Neuronal stem cell (in vitro differentiated cells): ENCODE measurements at regions not wholly inside any gene's neighbourhood (a gene's known extent, or its start where the extent isn't known, plus 50 kb on each side); places are given as distances from the start of the nearest gene placed in this dataset.
"Not testable (repeated sequence)": the region's sequence is repeated elsewhere in the genome, so short reads cannot be mapped to it uniquely, and the experiment has no call there.

Experiments used
- DNase-seq: peaks from one replicate; pipeline ENCODE4 v3.0.0-alpha.2; 2013; ENCODE audit warnings: low spot score
- H2AFZ ChIP-seq: one replicate; pipeline ENCODE4 v1.6.1; 2013; ENCODE audit warnings: mild to moderate bottlenecking, low read length, inconsistent platforms
- H2AK5ac ChIP-seq: 2 replicates; pipeline ENCODE4 v1.6.1; 2013; ENCODE audit warnings: low read depth, mild to moderate bottlenecking, inconsistent platforms, low read length, moderate library complexity, mixed read lengths
- H2BK120ac ChIP-seq: 2 replicates; pipeline ENCODE4 v1.6.1; 2013; ENCODE audit warnings: low read depth, mild to moderate bottlenecking, inconsistent platforms, low read length, moderate library complexity, mixed read lengths
- H2BK12ac ChIP-seq: one replicate; pipeline ENCODE4 v1.6.1; 2013; ENCODE audit warnings: low read length, inconsistent platforms
- H2BK15ac ChIP-seq: 2 replicates; pipeline ENCODE4 v1.6.1; 2013; ENCODE audit warnings: mild to moderate bottlenecking, low read length, inconsistent platforms, mixed read lengths
- H2BK5ac ChIP-seq: one replicate; pipeline ENCODE4 v1.6.1; 2013; ENCODE audit warnings: inconsistent platforms, mild to moderate bottlenecking, low read length, moderate library complexity
- H3K14ac ChIP-seq: one replicate; pipeline ENCODE4 v1.6.1; 2013; ENCODE audit warnings: low read length, inconsistent platforms
- H3K18ac ChIP-seq: 2 replicates; pipeline ENCODE4 v1.6.1; 2013; ENCODE audit warnings: low read length, inconsistent platforms
- H3K23ac ChIP-seq: 2 replicates; pipeline ENCODE4 v1.6.1; 2013; ENCODE audit warnings: low read depth, mild to moderate bottlenecking, mixed read lengths, low read length, inconsistent platforms; ENCODE audit not compliant: poor library complexity
- H3K27ac ChIP-seq: replicated peaks from 3 replicates; pipeline ENCODE4 v1.5.1; 2013; ENCODE audit warnings: low read length, inconsistent platforms
- H3K27me3 ChIP-seq, 3 experiments: 2 replicates each; pipeline ENCODE4 v1.6.1; 2013; ENCODE audit warnings: low read length in 3 of 3, mild to moderate bottlenecking in 2 of 3, inconsistent platforms in 1 of 3, low read depth in 1 of 3, mixed read lengths in 1 of 3, moderate library complexity in 1 of 3; ENCODE audit not compliant: control insufficient read depth in 3 of 3, insufficient read depth in 3 of 3
- H3K36me3 ChIP-seq, 2 donors: replicated peaks in 1 of 2; 2 replicates each; pipeline ENCODE4 v1.6.1; 2013; ENCODE audit warnings: low read length in 2 of 2; ENCODE audit not compliant: control insufficient read depth in 2 of 2, insufficient read depth in 2 of 2
- H3K4ac ChIP-seq: 2 replicates; pipeline ENCODE4 v1.6.1; 2013; ENCODE audit warnings: inconsistent platforms, mild to moderate bottlenecking, low read length, moderate library complexity
- H3K4me1 ChIP-seq, 2 donors: 1 replicate in 1 of 2; 2 replicates in 1 of 2; pipeline ENCODE4 v1.6.1; 2013; ENCODE audit warnings: low read length in 2 of 2, low read depth in 1 of 2; ENCODE audit not compliant: control insufficient read depth in 2 of 2, insufficient read depth in 1 of 2
- H3K4me2 ChIP-seq: one replicate; pipeline ENCODE4 v1.6.1; 2013; ENCODE audit warnings: mild to moderate bottlenecking, low read length, inconsistent platforms; ENCODE audit not compliant: insufficient read depth, poor library complexity, severe bottlenecking
- H3K4me3 ChIP-seq, 2 donors: 2 replicates each; pipeline ENCODE4 v1.5.1; 2013; ENCODE audit warnings: low read length in 2 of 2, mild to moderate bottlenecking in 2 of 2, inconsistent platforms in 1 of 2, moderate library complexity in 1 of 2
- H3K79me1 ChIP-seq: one replicate; pipeline ENCODE4 v1.6.1; 2013; ENCODE audit warnings: low read depth, mild to moderate bottlenecking, inconsistent platforms, low read length, moderate library complexity
- H3K9ac ChIP-seq: one replicate; pipeline ENCODE4 v1.6.1; 2013; ENCODE audit warnings: mild to moderate bottlenecking, low read depth, low read length, inconsistent platforms; ENCODE audit not compliant: poor library complexity
- H3K9me3 ChIP-seq, 2 donors: replicated peaks in 1 of 2; 2 replicates each; pipeline versions ENCODE3 to v1.6.1; 2013; ENCODE audit warnings: low read length in 2 of 2, mild to moderate bottlenecking in 2 of 2, inconsistent platforms in 1 of 2, low read depth in 1 of 2, mixed read lengths in 1 of 2, moderate library complexity in 1 of 2; ENCODE audit not compliant: control insufficient read depth in 2 of 2, insufficient read depth in 1 of 2
- H4K8ac ChIP-seq: one replicate; pipeline ENCODE4 v1.6.1; 2013; ENCODE audit warnings: low read depth, mild to moderate bottlenecking, inconsistent platforms, low read length, moderate library complexity
- H4K91ac ChIP-seq: one replicate; pipeline ENCODE4 v1.6.1; 2013; ENCODE audit warnings: low read length, low read depth, mild to moderate bottlenecking, inconsistent platforms; ENCODE audit not compliant: poor library complexity
- WGBS, 2 donors: extraction: QIAGEN DNeasy Blood & Tissue Kit; methylation state at CpG; one replicate each; pipeline ENCODE4 v1.1.7; 2013; ENCODE audit warnings: missing lambda C conversion rate in 2 of 2, mixed read lengths in 1 of 2; ENCODE audit not compliant: insufficient read length in 2 of 2, insufficient replicate concordance in 1 of 2; ENCODE audit errors: extremely low coverage in 2 of 2; 5-methylcytosine and 5-hydroxymethylcytosine counted together

DNA sequence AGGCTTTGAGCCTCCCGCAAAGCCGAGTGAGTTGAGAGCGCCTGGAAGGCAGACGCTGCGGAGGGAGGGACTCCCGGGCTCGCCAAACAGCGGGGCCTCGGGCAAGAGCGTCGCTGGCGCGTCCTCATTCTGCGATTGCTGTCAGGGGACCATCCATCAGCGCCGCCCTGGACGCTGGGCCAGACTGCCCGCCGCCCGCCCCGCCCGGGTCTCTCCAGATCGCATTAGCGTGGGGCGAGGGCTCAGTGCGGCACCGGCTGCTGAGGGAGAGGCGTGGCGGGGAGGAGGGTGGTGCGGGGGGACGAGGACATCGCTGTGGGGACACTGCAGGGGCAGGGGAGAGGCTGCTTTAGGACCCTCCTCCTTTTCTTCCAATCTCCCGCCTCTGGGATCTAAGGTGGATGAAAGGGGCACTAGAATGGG lies 957.2 kb upstream of the DEFB115 start:
- not testable (repeated sequence) for H3K27ac ChIP-seq, H2BK12ac ChIP-seq

DNA sequence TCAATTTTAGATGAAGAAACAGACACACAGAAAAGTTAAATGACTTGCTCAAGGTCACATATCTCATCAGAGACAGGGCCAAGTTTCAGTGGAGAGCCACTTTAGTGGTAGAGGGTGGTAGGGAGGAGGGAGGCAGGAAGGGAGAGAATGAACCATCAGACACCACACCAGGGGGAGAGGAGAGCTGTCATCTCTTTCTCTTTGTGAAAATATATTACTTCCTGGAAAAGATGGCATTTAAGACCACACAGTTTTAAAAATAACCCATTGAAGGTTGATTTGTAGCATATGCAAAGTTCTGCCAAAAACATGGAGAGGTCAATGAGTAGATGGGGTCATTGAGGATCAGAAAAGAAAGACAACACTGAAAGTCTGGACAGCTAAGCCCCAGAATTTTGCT lies 954.7 kb upstream of the DEFB115 start:
- H3K4me1 ChIP-seq, H3K9ac ChIP-seq, H4K91ac ChIP-seq, H2AFZ ChIP-seq, H2BK12ac ChIP-seq, H2BK120ac ChIP-seq, H3K79me1 ChIP-seq, H2AK5ac ChIP-seq, H3K27ac ChIP-seq, H3K4me3 ChIP-seq, H3K23ac ChIP-seq, H3K9me3 ChIP-seq, H3K4ac ChIP-seq, H2BK15ac ChIP-seq, H3K14ac ChIP-seq, H4K8ac ChIP-seq, H3K36me3 ChIP-seq, H3K4me2 ChIP-seq, H3K27me3 ChIP-seq, DNase-seq, H3K18ac ChIP-seq, H2BK5ac ChIP-seq: not testable (repeated sequence)

More for the DNA sequence above, 957.2 kb upstream of the DEFB115 start:
- H3K79me1 ChIP-seq, H3K36me3 ChIP-seq, DNase-seq, H2BK120ac ChIP-seq, H2AFZ ChIP-seq, H4K91ac ChIP-seq, H3K9ac ChIP-seq, H3K4me3 ChIP-seq, H3K27me3 ChIP-seq, H2BK15ac ChIP-seq, H2AK5ac ChIP-seq, H3K4ac ChIP-seq, H3K4me1 ChIP-seq, H4K8ac ChIP-seq, H2BK5ac ChIP-seq, H3K9me3 ChIP-seq, H3K14ac ChIP-seq, H3K18ac ChIP-seq, H3K23ac ChIP-seq: not testable (repeated sequence)
- WGBS, 2 donors, result no CpG with 5 or more reads among the region's 33 CpGs
- H3K4me2 ChIP-seq, result peak overlapping the region; percentile 18

DNA sequence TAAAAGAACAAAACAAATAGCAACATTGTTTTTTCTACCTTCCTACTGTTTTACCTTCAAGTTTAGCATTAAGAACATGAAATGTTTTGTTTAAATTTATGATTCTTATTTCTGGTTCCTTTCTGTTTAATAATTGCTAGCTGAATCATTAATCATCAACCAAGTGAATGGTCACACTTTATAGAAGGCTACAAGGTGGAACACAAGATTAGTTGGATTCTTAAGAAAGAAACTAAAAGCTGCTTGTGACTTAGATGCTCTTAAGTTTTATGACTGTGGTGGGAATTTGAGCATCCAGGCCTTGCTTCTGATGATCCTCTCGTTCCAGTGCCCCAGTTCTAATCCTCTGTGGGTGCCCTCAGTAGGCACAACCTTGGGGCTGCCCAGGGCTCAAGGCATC lies 947.5 kb upstream of the DEFB115 start:
- not testable (repeated sequence) for H2BK5ac ChIP-seq, H3K4me3 ChIP-seq, H3K9me3 ChIP-seq, H3K4ac ChIP-seq, H2AFZ ChIP-seq, H4K8ac ChIP-seq, H3K4me1 ChIP-seq, H3K4me2 ChIP-seq, H3K27me3 ChIP-seq, H2BK15ac ChIP-seq, H4K91ac ChIP-seq, H3K36me3 ChIP-seq, H3K79me1 ChIP-seq, H2BK12ac ChIP-seq, H2AK5ac ChIP-seq, H3K9ac ChIP-seq, H3K23ac ChIP-seq, DNase-seq, H3K27ac ChIP-seq, H3K18ac ChIP-seq, H2BK120ac ChIP-seq, H3K14ac ChIP-seq
- no CpG with 5 or more reads among the region's 1 CpG for WGBS, 2 donors

DNA sequence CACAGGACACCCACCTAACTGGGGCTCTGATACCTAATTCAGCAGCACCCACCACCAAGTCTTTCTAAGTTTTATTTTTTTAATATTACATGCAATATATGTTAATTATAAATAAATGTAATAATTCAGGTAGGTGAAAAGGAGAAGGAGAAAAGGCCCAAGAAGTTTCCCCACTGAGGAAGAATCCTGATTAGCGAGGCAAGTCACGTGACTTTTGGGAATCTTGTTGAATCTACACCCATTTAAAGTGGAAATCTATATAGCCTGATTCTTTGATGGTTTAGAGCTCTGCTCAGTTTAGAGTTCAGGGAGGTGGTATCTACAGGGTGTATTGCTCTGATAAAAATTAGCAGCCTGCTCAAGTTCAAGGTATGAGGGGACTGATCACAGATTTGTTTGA lies 947.1 kb upstream of the DEFB115 start:
- not testable (repeated sequence) for H3K9ac ChIP-seq, H3K4me3 ChIP-seq, H2BK5ac ChIP-seq, H3K23ac ChIP-seq, H2BK15ac ChIP-seq, H3K14ac ChIP-seq, H2AK5ac ChIP-seq, H3K18ac ChIP-seq, DNase-seq, H4K8ac ChIP-seq, H3K27ac ChIP-seq, H3K36me3 ChIP-seq, H3K4ac ChIP-seq, H3K79me1 ChIP-seq, H2BK120ac ChIP-seq, H4K91ac ChIP-seq, H3K4me1 ChIP-seq, H3K4me2 ChIP-seq, H2AFZ ChIP-seq, H2BK12ac ChIP-seq, H3K9me3 ChIP-seq, H3K27me3 ChIP-seq
- WGBS, 2 donors, result no CpG with 5 or more reads among the region's 2 CpGs
